Hepatic stellate cell (primary cell): ENCODE measurements at regions not wholly inside any gene's neighbourhood (a gene's known extent, or its start where the extent isn't known, plus 50 kb on each side); places are given as distances from the start of the nearest gene placed in this dataset.

Experiments
- DNase-seq: peaks from one replicate; pipeline ENCODE4 v3.0.0; 2011; ENCODE audit warnings: low spot score

DNA sequence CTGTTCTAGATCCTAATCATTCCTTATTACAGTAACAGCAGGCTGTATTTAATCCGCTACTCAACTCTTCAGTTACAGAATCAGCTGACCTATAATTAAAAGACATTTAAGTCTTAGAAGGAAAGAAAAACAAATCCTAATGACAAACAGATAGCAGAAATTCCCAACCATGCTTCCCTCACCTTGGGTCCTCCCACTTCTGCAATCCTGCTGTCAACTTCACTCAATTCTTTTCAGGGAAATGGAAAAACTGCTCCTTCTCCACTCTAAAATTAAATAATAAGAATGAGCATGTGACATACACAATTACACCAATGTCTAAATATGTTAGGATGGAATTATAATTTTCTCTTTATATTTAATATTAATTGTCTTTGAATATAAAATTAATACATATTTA, 182.6 kb upstream of the LYPLAL1 start:
- DNase-seq: no peak

GRCh38 chr1:218994615-218995014, 179.1 kb upstream of the LYPLAL1 start:
- no peak for DNase-seq

DNA sequence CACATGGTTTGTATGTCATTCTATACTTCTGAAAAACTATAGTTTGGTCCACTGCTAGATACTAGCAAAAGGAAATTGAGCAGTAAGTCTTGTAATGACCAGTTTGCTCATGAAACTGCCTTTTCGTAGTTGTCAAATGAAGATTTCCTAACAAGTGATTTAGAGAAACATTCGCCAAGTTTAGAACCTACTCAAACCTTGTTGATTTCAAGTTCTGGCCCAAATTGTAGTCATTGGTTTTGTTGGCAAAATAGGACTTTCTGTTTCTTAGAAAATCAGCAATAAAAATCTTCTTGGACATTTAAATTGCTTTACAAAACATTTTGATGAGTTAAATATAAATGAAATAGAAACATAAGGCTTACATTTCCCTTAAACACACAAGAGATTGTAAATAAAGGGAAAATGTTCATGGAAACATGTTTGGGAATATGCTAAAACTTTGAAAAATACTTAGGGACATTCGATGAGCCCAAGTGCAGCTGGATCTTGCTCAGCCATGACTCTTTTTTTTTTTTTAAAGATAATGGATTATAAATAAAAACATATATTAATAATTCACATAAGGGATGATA, 178.5 kb upstream of the LYPLAL1 start:
- DNase-seq: no peak

GRCh38 chr1:218996362-218996761, 177.3 kb upstream of the LYPLAL1 start:
- DNase-seq: no peak

GRCh38 chr1:219000005-219000404, 173.7 kb upstream of the LYPLAL1 start:
- no peak for DNase-seq

DNA sequence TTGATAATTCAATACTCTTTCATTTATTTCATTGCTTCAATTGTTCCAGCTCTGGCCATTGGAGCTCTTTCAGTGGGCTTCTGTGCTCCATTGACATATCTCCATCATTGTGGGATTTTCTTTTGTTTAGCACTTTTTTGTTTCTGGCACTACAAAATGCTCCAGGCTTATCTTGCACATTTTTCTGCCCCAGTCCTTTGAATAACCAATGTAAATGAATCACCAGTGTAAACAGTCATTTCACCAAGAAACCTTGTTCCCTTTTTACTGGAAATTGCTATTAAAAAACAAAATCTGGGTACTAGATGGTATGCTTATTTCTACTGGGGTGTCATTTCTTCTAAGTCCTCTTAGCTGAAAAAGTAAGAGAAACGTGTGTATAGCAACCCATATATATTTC, 173.0 kb upstream of the LYPLAL1 start:
- no peak for DNase-seq

DNA sequence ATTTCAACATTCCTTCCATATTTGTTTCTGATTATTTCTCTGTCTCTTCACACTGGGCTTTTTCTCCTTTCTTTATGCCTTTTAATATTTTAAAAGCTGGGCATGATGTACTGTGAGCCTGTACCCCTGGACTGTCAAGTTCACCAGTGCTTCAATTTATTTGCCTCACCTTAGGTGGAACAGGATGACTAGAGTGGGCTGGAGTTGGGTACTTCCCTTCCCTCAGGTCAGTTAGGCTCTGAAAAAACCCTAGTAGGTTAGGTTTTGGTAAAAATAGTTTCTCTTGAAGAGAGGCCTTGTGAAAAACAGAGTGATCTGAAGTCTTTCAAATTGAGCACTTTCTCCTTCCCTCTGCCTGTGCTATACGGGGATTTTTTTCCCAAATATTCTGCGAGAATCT, 163.0 kb upstream of the LYPLAL1 start:
- no peak for DNase-seq

DNA sequence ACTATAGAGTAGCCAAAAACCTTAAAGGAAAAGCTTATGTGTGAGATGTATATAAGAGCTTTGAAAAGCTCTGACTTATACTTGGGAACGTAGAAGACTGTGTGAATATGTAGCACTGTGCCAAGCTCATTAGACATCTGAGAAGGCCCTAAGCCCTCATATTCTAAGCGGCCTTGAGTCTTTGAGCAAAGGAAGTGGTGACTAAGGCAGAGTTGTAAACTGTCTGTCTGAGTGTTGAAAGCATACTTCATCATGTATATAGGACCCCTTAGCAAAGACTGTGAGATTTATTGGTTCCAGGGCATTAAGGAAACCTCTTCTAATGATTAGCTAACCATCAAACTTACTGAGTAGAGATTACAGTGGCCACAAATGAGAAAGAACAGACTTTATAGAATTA, 153.3 kb upstream of the LYPLAL1 start:
- DNase-seq: no peak

- no peak for DNase-seq
Observed at GRCh38 chr1:219020846-219021245, 152.8 kb upstream of the LYPLAL1 start.

DNA sequence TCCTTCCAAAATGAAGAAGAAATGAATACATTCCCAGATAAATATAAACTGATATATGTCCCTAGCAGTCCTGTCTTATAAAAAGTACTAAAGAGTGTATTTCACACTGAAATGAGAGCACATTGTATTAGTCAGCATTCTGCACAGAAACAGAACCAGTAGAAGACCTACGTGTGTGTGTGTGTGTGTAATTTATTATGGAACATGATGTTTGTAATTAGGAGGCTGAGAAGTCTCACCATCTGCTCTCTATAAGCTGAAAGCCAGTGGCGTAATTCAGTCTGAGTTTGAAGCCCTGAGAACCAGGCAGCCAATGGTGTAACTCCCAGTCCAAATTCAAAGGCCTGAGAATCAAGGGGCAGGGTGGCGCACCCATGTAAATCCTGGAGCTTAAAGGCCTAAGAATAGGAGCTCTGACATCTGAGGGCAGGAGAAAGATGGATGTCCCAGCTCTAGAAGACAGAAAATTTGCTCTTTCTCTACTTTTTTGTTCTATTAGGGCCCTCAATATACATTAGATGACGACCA, 146.5 kb upstream of the LYPLAL1 start:
- no peak for DNase-seq

- no peak for DNase-seq
Observed at GRCh38 chr1:219031809-219032208, 141.9 kb upstream of the LYPLAL1 start.

DNA sequence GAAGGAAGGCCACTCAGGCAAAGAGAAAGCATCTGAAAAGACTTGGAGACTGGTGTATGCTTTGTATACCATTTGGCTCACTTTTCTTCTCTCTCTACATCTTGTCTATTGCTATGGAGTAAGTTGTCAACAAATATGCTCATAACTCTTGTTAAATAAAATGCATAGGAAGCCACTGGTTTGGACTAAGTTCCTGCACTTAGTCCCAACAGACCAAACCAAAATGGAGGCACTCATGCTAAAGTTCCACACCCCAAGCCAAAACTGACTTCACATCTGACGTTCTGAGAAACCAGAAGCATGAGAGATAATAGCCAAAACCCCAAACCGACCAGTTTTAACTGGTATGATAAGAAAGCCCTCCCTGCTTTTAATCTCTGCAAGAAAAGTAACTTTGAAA, 135.3 kb upstream of the LYPLAL1 start:
- no peak for DNase-seq

- DNase-seq: no peak
Observed at GRCh38 chr1:219039017-219039681, 134.5 kb upstream of the LYPLAL1 start.

- DNase-seq: no peak
Observed at GRCh38 chr1:219039682-219040154, 134.0 kb upstream of the LYPLAL1 start.

GRCh38 chr1:219040291-219040690, 133.4 kb upstream of the LYPLAL1 start:
- no peak for DNase-seq

- peak; percentile 1 for DNase-seq
Observed at GRCh38 chr1:219041141-219041540, 132.5 kb upstream of the LYPLAL1 start.

DNA sequence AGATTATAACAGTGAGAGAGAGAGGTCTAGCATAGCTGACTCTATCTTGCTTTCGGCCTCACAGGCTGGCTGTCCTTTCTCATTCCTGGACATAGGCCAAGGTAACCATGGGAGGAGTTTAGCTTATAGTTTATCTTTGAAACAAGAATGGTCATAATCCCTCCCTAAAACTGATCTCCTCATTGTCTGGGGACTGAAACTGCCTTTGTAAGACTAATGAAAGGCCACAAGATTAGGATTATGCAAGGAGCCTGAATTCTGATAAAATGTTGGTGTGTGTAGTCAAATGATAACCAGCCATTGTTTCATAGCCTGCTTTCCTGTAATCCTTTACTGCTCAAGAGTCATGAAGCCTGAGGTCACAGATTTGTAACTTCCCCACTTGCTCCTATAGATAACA, 131.9 kb upstream of the LYPLAL1 start:
- no peak for DNase-seq

DNA sequence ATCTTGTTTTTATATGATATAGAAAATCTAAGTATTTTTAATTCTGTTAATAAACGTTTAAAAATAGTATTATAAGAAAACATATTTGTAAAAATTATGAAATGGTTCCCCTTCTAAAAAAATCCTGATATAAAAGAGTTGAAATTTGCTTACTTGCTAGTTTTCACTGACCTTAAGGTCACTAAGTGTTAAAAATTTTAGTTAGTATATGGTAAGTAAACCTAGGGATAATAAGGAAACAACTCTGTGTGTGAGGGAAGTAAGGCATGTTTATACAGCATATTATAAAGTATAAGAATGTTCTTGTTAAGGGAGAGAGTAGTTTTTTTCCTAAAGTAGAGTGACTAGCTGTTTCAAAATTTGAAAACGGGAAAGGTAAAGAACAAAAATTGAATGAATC, 130.9 kb upstream of the LYPLAL1 start:
- DNase-seq: no peak

DNA sequence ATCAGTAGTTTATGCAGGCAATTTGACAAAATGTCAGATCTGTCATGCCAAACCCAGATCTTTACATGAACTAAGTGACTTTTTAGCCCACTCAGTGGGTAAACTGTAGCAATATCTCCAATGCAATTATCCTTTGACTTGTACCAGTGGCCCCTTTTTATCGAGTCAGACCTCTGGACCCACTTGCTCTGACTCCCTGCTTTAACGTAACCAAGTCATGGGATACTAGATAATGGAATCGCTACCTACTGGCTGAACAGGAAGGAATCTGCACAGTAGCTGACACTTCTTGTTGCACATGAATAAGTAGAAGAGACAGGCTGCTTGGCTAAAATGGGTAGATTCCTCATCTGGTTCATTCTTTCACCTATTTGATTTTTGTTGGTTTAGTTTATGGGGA, 128.4 kb upstream of the LYPLAL1 start:
- no peak for DNase-seq

DNA sequence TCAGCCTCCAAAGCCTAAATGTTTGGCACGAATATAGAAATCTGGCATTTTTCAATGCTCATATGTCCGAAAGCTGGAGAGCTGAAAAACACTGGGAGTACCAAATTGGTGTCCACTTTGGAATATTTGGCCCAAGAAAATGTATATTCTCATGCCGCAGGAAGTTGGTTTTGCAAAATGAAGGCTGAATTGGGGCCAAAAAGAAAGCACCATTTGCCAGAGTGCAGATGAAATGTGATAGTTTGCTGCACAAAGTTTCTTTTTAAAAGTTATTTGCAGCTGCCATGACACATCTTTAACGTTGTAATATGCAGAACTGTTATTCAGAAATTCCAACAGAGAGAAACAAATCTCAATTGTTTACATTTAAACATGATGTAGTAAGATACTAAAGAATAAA, 124.2 kb upstream of the LYPLAL1 start:
- no peak for DNase-seq

GRCh38 chr1:219050086-219050821, 123.4 kb upstream of the LYPLAL1 start:
- no peak for DNase-seq

DNA sequence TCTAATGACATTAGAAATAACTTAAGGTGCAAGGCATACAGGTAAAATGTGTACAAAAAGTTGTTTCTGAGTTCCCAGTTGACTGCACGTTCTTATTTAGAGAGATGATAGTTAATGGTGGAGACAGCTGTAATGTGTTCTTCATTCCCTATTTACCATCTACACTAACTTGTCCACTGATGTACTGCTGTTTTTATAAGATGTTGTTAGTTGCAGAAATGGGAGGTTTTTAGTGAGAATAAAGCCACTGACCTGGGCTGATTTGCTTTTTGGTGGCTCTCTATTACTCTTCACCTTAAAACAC, 122.9 kb upstream of the LYPLAL1 start:
- DNase-seq: no peak

DNA sequence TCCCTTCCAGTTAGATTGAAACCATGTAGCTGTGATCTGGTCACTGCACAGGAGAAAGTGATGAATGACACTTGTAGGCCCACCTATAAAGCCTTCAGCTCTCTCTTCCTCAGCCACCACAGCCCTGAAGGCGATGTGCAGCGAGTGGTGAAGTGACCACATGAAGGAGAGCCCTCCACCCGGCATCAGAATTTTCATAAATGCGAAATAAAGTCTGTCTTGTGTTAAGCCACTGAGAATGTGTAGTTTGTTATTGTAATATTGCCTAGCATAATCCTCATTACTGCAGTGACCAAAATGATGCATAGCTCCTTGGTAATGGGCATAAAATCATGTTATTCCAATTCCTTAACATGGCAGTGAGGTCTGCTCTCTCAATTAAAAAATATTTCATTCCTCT, 122.1 kb upstream of the LYPLAL1 start:
- no peak for DNase-seq
